Astrocyte (in vitro differentiated cells and primary cell): ENCODE measurements at regions not wholly inside any gene's neighbourhood (a gene's known extent, or its start where the extent isn't known, plus 50 kb on each side); places are given as distances from the start of the nearest gene placed in this dataset.

Experiments
- EZH2 ChIP-seq: IDR thresholded peaks from 2 replicates; pipeline ENCODE4 v1.6.1; 2012; ENCODE audit warnings: mild to moderate bottlenecking, low read length, inconsistent platforms; ENCODE audit not compliant: insufficient read depth
- TF ChIP-seq, protein P1 (sequence below): IDR thresholded peaks from 2 replicates; pipeline ENCODE4 v1.5.1; 2011; ENCODE audit warnings: low read depth, mild to moderate bottlenecking, inconsistent platforms, low read length, moderate library complexity; ENCODE audit not compliant: insufficient read depth

DNA sequence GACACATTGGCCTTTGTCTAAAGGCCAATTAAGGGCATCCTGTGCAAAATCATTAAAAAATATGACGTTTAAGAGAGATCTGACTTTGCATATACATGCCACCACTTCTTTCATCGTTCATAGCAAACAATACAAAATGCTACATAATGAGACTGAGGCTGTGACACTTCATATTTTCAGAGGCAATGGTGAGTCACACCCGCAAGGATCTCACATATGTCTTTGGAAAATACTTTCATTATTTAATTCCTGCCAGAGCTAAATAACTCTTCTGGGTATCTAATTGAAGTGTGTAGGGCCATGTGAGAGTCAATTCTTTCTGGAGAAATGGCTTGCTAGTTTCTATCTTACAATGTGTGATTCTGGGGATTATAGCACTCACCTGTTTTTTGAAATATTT is 222.8 kb upstream of the NLGN4Y start:
- TF ChIP-seq, protein P1, sequence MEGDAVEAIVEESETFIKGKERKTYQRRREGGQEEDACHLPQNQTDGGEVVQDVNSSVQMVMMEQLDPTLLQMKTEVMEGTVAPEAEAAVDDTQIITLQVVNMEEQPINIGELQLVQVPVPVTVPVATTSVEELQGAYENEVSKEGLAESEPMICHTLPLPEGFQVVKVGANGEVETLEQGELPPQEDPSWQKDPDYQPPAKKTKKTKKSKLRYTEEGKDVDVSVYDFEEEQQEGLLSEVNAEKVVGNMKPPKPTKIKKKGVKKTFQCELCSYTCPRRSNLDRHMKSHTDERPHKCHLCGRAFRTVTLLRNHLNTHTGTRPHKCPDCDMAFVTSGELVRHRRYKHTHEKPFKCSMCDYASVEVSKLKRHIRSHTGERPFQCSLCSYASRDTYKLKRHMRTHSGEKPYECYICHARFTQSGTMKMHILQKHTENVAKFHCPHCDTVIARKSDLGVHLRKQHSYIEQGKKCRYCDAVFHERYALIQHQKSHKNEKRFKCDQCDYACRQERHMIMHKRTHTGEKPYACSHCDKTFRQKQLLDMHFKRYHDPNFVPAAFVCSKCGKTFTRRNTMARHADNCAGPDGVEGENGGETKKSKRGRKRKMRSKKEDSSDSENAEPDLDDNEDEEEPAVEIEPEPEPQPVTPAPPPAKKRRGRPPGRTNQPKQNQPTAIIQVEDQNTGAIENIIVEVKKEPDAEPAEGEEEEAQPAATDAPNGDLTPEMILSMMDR: no peak
- TF ChIP-seq EZH2: no peak
